HG03139 (cell line): ENCODE measurements at regions not wholly inside any gene's neighbourhood (a gene's known extent, or its start where the extent isn't known, plus 50 kb on each side); places are given as distances from the start of the nearest gene placed in this dataset.
"Not testable (repeated sequence)": the region's sequence is repeated elsewhere in the genome, so short reads cannot be mapped to it uniquely, and the experiment has no call there.

Experiments used
- ATAC-seq: cut with Tn5 transposase; IDR thresholded peaks from one replicate; pipeline ENCODE4 v1.9.1; 2021; ENCODE audit not compliant: unreplicated experiment

- ATAC-seq = no peak
Observed at GRCh38 chr7:24049296-24049695, 234.7 kb upstream of the NPY start.

GRCh38 chr7:24050991-24051560 lies 232.9 kb upstream of the NPY start:
- ATAC-seq = no peak

- no peak for ATAC-seq
Observed at GRCh38 chr7:24051651-24052050, 232.3 kb upstream of the NPY start.

- ATAC-seq = no peak
Observed at GRCh38 chr7:24052572-24053260, 231.3 kb upstream of the NPY start.

GRCh38 chr7:24054236-24054635 lies 229.8 kb upstream of the NPY start:
- no peak for ATAC-seq

- no peak for ATAC-seq
Observed at GRCh38 chr7:24057243-24057642, 226.7 kb upstream of the NPY start.

GRCh38 chr7:24058953-24059352 lies 225.0 kb upstream of the NPY start:
- ATAC-seq = no peak

GRCh38 chr7:24059775-24060174 lies 224.2 kb upstream of the NPY start:
- ATAC-seq = no peak

- no peak for ATAC-seq
Observed at GRCh38 chr7:24063721-24064120, 220.3 kb upstream of the NPY start.

- no peak for ATAC-seq
Observed at GRCh38 chr7:24069751-24070150, 214.2 kb upstream of the NPY start.

GRCh38 chr7:24073651-24074420 lies 210.2 kb upstream of the NPY start:
- ATAC-seq = no peak

GRCh38 chr7:24075426-24075810 lies 208.6 kb upstream of the NPY start:
- no peak for ATAC-seq

GRCh38 chr7:24082826-24083225 lies 201.2 kb upstream of the NPY start:
- no peak for ATAC-seq

- ATAC-seq = no peak
Observed at GRCh38 chr7:24102988-24103387, 181.0 kb upstream of the NPY start.

GRCh38 chr7:24108906-24109376 lies 175.0 kb upstream of the NPY start:
- peak; percentile 84 for ATAC-seq

GRCh38 chr7:24110056-24110455 lies 173.9 kb upstream of the NPY start:
- no peak for ATAC-seq

GRCh38 chr7:24113506-24113905 lies 170.5 kb upstream of the NPY start:
- no peak for ATAC-seq

GRCh38 chr7:24115661-24116060 lies 168.3 kb upstream of the NPY start:
- no peak for ATAC-seq

GRCh38 chr7:24117903-24118499 lies 166.0 kb upstream of the NPY start:
- not testable (repeated sequence) for ATAC-seq

GRCh38 chr7:24119852-24120251 lies 164.1 kb upstream of the NPY start:
- ATAC-seq = no peak

- ATAC-seq = no peak
Observed at GRCh38 chr7:24123076-24123475, 160.9 kb upstream of the NPY start.

- no peak for ATAC-seq
Observed at GRCh38 chr7:24125765-24126164, 158.2 kb upstream of the NPY start.
